Pancreas (tissue), 10 donors: ENCODE measurements at regions not wholly inside any gene's neighbourhood (a gene's known extent, or its start where the extent isn't known, plus 50 kb on each side); places are given as distances from the start of the nearest gene placed in this dataset.

Source experiments
- ATAC-seq, 4 donors: fragments of 200-7000 bp; cut with Tn5 transposase; one replicate each; pipeline versions ENCODE4 v1.8.0 to v1.9.1; 2020; ENCODE audit warnings: mild to moderate bottlenecking in 4 of 4, moderate library complexity in 4 of 4
- DNase-seq, 6 donors: peaks; one replicate each; pipeline ENCODE4 v3.0.0-alpha.2; 2020
- FAIRE-seq: peaks from 2 replicates; lab custom pipeline; 2012; peaks lifted over from hg19 to GRCh38; lab: Jason Lieb, UNC
- H3K27ac ChIP-seq, 4 donors: fragments of 200-600 bp; sonication (generic); 1 replicate in 3 of 4; 2 replicates in 1 of 4; pipeline versions ENCODE4 v1.5.0 to v1.8.0; 2020
- H3K27me3 ChIP-seq, 4 donors: fragments of 200-600 bp; one replicate each; pipeline ENCODE4 v1.8.0; 2021
- H3K36me3 ChIP-seq, 3 donors: fragments of 200-600 bp; sonication (generic) in 1 of 3; one replicate each; pipeline versions ENCODE4 v1.5.0 to v1.8.0; 2020 to 2021
- H3K4me1 ChIP-seq, 3 donors: fragments of 200-600 bp; one replicate each; pipeline ENCODE4 v1.8.0; 2021
- H3K4me3 ChIP-seq, 4 donors: fragments of 200-600 bp; sonication (generic) in 2 of 4; one replicate each; pipeline versions ENCODE4 v1.5.0 to v1.8.0; 2020 to 2021
- H3K9me3 ChIP-seq, 4 donors: fragments of 200-600 bp; one replicate each; pipeline ENCODE4 v1.8.0; 2021
- WGBS, 2 donors: extraction: QIAGEN DNeasy Blood & Tissue Kit; methylation state at CpG; one replicate each; pipeline ENCODE4 v1.1.7; 2013; 5-methylcytosine and 5-hydroxymethylcytosine counted together
- intact Hi-C, 3 donors: fragments of 100-400 bp; cut with DNase I; formaldehyde crosslinking; loops; one replicate each; pipeline versions ENCODE4 v1.11.1 to v1.14.2; 2022
- TF ChIP-seq, protein P1 (sequence below), 4 donors: fragments of 200-600 bp; sonication (generic) in 3 of 4; IDR thresholded peaks; one replicate each; pipeline versions ENCODE4 v1.5.0 to v1.8.0; 2021; ENCODE audit warnings: antibody characterized with exemption in 4 of 4
- donor health status: healthy with polysubstance abuse.
- donor health status: DM: no; HTN: no; CAD: no; lungs with moderate emphysema.
- donor health status: DM: no; HTN: no; CAD: no.
- donor health status: control.
- donor health status: control.
- donor health status: Bipolar disorder and iron deficiency.
- donor health status: DM: yes; HTN: yes; CAD: no.
- donor health status: DM: no; HTN: no; CAD: no.
- donor health status: DM: no; HTN: no; CAD: no.
- donor health status: DM: yes; HTN: yes; CAD: no.

DNA sequence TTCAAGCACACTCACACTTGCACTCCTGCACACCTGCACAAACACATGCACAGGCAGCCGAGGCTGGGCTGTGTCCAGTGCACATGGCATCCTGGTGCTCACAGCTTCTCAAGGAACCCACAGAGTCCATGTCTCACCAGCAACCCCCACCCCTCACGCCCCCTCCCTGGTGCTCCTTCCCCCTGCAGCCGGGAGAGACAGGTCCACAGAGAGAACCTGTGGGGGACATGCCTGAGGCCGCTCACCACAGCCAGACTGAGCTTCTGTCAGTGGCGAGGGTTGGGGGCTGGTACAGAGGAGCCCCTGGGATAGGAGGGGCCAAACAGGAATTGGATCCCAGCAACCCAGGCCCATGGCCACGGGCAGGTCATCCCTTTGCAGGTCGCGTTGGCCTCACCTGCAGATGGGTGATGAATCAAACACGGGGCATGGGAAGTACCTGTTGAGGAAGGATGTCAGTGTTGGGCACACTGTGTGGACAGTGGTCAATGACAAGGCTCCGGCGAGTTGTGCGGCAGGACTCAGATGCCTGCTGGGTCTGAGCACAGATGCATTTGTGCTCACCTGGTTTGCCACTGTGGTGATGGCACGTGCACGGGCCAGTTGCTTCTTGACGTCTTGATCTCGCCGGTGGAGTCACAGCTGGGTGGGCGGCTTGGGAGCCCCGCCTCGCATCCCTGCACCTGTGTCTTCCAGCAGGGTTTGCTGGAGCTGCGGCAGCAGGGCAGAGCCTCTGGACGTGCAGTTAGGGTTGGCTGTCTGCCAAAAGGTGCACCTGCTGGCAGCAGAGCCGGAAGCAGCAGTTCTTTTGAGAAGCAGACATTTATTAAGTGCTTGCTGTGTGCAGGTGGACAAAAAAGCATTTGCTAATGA lies 113.0 kb downstream of the ERMARD start:
- Histone ChIP-seq H3K27ac (no peak overlapping the region), H3K36me3 (no peaks in the 10 kb centered on the region), H3K4me3 (no peak overlapping the region), H3K4me1 (no peaks in the 10 kb centered on the region), H3K9me3 (no peaks in the 10 kb centered on the region), H3K27me3 (no peaks in the 10 kb centered on the region)
- intact Hi-C loops: no loop called here
- ATAC-seq: peak in 3 of 4 donors; percentile 28 to 60 (median 48)
- peak in 5 of 6 donors; percentile 27 to 59 (median 49) for DNase-seq
- TF ChIP-seq, protein P1, sequence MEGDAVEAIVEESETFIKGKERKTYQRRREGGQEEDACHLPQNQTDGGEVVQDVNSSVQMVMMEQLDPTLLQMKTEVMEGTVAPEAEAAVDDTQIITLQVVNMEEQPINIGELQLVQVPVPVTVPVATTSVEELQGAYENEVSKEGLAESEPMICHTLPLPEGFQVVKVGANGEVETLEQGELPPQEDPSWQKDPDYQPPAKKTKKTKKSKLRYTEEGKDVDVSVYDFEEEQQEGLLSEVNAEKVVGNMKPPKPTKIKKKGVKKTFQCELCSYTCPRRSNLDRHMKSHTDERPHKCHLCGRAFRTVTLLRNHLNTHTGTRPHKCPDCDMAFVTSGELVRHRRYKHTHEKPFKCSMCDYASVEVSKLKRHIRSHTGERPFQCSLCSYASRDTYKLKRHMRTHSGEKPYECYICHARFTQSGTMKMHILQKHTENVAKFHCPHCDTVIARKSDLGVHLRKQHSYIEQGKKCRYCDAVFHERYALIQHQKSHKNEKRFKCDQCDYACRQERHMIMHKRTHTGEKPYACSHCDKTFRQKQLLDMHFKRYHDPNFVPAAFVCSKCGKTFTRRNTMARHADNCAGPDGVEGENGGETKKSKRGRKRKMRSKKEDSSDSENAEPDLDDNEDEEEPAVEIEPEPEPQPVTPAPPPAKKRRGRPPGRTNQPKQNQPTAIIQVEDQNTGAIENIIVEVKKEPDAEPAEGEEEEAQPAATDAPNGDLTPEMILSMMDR (IDR thresholded peaks at IDR 0.05): no peak
- FAIRE-seq: no peak
- WGBS, 2 donors: 51 to 55% methylated on average over 23 of the region's 23 CpGs

DNA sequence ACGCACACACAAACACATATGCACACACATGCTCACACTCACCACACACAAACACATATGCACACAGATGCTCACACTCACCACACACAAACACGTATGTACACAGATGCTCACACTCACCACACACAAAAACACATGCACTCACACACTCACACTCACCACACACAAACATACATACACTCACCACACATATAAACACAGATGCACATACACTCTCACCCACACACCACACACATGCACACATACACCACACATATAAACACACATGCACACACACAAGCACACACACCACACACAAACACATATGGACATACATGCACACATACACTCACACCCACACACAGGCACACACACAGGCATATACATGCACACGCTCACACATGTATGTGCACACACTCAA lies 112.3 kb downstream of the ERMARD start:
- 91 to 92% methylated on average over 3 of the region's 3 CpGs for WGBS, 2 donors
- ATAC-seq (no peak), DNase-seq (no peak), FAIRE-seq (no peak)
- Histone ChIP-seq H3K36me3 (no peaks in the 10 kb centered on the region), H3K9me3 (no peaks in the 10 kb centered on the region), H3K4me3 (no peak overlapping the region), H3K27ac (no peak overlapping the region), H3K4me1 (no peaks in the 10 kb centered on the region), H3K27me3 (no peaks in the 10 kb centered on the region)
- intact Hi-C loops: no loop called here
- TF ChIP-seq, protein P1 (IDR thresholded peaks at IDR 0.05): no peak

DNA sequence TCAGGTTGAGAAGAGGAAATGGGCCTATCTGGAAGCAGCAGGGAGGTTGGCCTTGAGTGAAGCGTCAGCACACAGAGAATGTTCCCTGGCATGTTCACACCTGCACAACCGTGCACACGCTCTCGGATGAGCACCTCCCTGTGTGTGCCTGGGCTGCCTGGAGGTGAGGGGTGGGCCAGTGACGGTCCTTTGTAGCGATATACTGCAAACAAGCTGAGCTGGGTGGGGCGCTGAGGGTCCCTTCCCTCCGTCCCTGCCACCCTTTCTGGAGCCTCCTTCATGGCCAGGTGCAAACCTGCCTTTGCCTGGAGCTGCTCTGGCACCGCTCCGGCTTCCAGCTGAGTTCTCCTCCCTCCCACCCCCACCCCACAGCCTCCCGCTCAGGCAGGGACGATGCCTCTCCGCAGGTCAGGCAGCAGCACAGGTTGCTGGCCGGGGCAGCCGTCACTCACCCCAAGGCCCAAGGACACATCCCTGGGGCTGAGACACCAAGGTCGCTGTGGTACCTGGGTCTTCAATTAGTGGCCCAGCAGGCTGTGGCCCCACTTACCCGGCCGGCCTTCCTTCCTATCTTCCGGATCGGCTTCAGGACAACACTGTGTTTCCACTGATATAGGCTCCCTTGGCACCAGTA lies 111.6 kb downstream of the ERMARD start:
- DNase-seq (peak in 2 of 6 donors; percentile 45 to 46), ATAC-seq (peak; percentile 34 to 69 (median 61)), FAIRE-seq (no peak)
- Histone ChIP-seq H3K4me1 (no peaks in the 10 kb centered on the region), H3K27ac (no peak overlapping the region), H3K9me3 (no peaks in the 10 kb centered on the region), H3K36me3 (no peaks in the 10 kb centered on the region), H3K4me3 (no peak overlapping the region), H3K27me3 (no peaks in the 10 kb centered on the region)
- intact Hi-C loops: no loop called here
- TF ChIP-seq, protein P1 (IDR thresholded peaks at IDR 0.05): no peak
- WGBS, 2 donors: 35 to 39% methylated on average over 20 of the region's 20 CpGs

DNA sequence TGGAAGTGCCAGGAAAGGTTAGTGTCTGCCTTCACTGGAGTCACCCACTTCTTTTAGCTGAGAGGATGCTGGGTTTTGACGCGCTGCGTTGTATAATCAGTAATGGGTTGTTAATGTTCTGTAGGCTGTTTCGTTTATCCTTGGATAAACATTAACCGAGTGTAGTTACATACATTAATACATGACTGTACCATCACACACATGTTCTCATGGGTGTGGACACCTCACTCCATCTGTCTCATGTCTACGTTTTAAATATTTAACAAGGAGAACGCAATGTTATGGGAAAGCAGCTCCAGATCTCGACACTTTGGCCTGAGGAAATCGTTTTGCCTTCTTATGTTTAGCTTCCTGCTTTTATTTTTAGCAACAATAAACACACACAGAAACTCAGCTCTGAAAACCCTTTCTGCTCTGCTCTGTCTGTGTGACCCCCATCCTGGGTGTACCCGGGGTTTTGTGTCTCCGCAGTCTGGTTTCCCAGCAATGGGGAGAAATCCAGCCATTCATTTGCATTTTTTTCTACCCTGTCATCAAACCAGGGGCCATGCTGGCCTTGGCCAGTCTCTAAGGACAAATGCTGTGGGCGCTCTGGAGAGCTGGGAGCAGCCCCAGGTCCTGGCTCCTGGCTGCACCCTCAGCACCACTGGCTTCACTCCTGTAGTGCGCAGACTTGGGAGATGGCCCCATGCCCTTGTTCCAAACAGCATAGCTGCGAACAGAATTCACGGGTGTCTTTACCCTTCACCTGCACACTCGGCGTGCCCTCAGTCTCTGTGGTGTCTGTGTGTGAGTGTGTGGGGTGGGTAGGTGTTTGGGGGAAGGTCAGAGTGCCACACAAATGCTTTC lies 110.8 kb downstream of the ERMARD start:
- peak in 3 of 4 donors; percentile 13 to 47 (median 19) for ATAC-seq
- H3K36me3 ChIP-seq: no peaks in the 10 kb centered on the region
- H3K4me3 ChIP-seq: no peak overlapping the region
- no peak overlapping the region for H3K27ac ChIP-seq
- WGBS, 2 donors: 72 to 78% methylated on average over 17 of the region's 17 CpGs
- H3K4me1 ChIP-seq: no peaks in the 10 kb centered on the region
- intact Hi-C loops: no loop called here
- peak in 1 of 6 donors; percentile 28 for DNase-seq
- no peaks in the 10 kb centered on the region for H3K9me3 ChIP-seq
- no peak for FAIRE-seq
- H3K27me3 ChIP-seq: no peaks in the 10 kb centered on the region
- TF ChIP-seq, protein P1 (IDR thresholded peaks at IDR 0.05): no peak
